GM19395 (cell line): ENCODE measurements at regions not wholly inside any gene's neighbourhood (a gene's known extent, or its start where the extent isn't known, plus 50 kb on each side); places are given as distances from the start of the nearest gene placed in this dataset.

ENCODE experiments used
- ATAC-seq: cut with Tn5 transposase; IDR thresholded peaks from one replicate; pipeline ENCODE4 v1.9.1; 2021; ENCODE audit warnings: mild to moderate bottlenecking, moderate library complexity; ENCODE audit not compliant: unreplicated experiment

GRCh38 chr3:27593173-27593572 lies 109.0 kb upstream of the SLC4A7 start:
- ATAC-seq = no peak

- ATAC-seq = peak; percentile 59
These were observed 107.4 kb upstream of the SLC4A7 start for GRCh38 chr3:27591312-27592210.

GRCh38 chr3:27590437-27591298 lies 106.5 kb upstream of the SLC4A7 start:
- no peak for ATAC-seq

- no peak for ATAC-seq
These were observed 105.6 kb upstream of the SLC4A7 start for GRCh38 chr3:27589795-27590194.

GRCh38 chr3:27585429-27585828 lies 101.2 kb upstream of the SLC4A7 start:
- no peak for ATAC-seq

GRCh38 chr3:27584874-27585273 lies 100.7 kb upstream of the SLC4A7 start:
- ATAC-seq = no peak

GRCh38 chr3:27581852-27582251 lies 97.7 kb upstream of the SLC4A7 start:
- ATAC-seq = no peak

GRCh38 chr3:27578032-27578431 lies 93.8 kb upstream of the SLC4A7 start:
- no peak for ATAC-seq

GRCh38 chr3:27577504-27577903 lies 93.3 kb upstream of the SLC4A7 start:
- no peak for ATAC-seq

- no peak for ATAC-seq
These were observed 92.0 kb upstream of the SLC4A7 start for GRCh38 chr3:27576171-27576570.

GRCh38 chr3:27575499-27575898 lies 91.3 kb upstream of the SLC4A7 start:
- ATAC-seq = no peak

- no peak for ATAC-seq
These were observed 90.2 kb upstream of the SLC4A7 start for GRCh38 chr3:27574438-27574795.

- ATAC-seq = no peak
These were observed 89.7 kb upstream of the SLC4A7 start for GRCh38 chr3:27573780-27574437.

GRCh38 chr3:27573138-27573537 lies 89.0 kb upstream of the SLC4A7 start:
- ATAC-seq = no peak

- ATAC-seq = no peak
These were observed 87.2 kb upstream of the SLC4A7 start for GRCh38 chr3:27571345-27571744.

GRCh38 chr3:27570421-27571106 lies 86.4 kb upstream of the SLC4A7 start:
- no peak for ATAC-seq

- ATAC-seq = no peak
These were observed 84.2 kb upstream of the SLC4A7 start for GRCh38 chr3:27568393-27568792.

GRCh38 chr3:27567251-27567650 lies 83.1 kb upstream of the SLC4A7 start:
- ATAC-seq = no peak

GRCh38 chr3:27565201-27565852 lies 81.1 kb upstream of the SLC4A7 start:
- ATAC-seq = no peak

GRCh38 chr3:27561576-27561975 lies 77.4 kb upstream of the SLC4A7 start:
- ATAC-seq = no peak
